Neural cell (in vitro differentiated cells): ENCODE measurements at regions not wholly inside any gene's neighbourhood (a gene's known extent, or its start where the extent isn't known, plus 50 kb on each side); places are given as distances from the start of the nearest gene placed in this dataset.

ENCODE experiments used
- H2AFZ ChIP-seq: fragments of 200-600, 300-800 bp; sonication (generic), shearing (Covaris generic); 2 replicates; pipeline ENCODE4 v1.6.0; 2014; ENCODE audit warnings: low read depth, mild to moderate bottlenecking, antibody characterized with exemption, low read length, moderate library complexity
- H3F3A ChIP-seq: fragments of 200-600 bp; shearing (Covaris generic); 2 replicates; pipeline ENCODE4 v1.6.1; 2016; ENCODE audit warnings: mild to moderate bottlenecking, moderate library complexity, mixed read lengths, antibody characterized with exemption, low read length; ENCODE audit not compliant: insufficient read depth, poor library complexity, severe bottlenecking
- H3K27ac ChIP-seq: fragments of 200-600, 300-800 bp; sonication (generic), shearing (Covaris generic); 2 replicates; pipeline ENCODE4 v1.5.1; 2014; ENCODE audit warnings: mild to moderate bottlenecking, low read length, moderate library complexity
- H3K27me3 ChIP-seq: fragments of 300-800, 200-600 bp; sonication (generic), shearing (Covaris generic); 2 replicates; pipeline ENCODE4 v1.6.0; 2014; ENCODE audit warnings: mild to moderate bottlenecking, low read depth, low read length, moderate library complexity; ENCODE audit not compliant: insufficient read depth
- H3K36me3 ChIP-seq: fragments of 300-800, 200-600 bp; sonication (generic), shearing (Covaris generic); 2 replicates; pipeline ENCODE4 v1.5.1; 2014; ENCODE audit warnings: mild to moderate bottlenecking, antibody characterized with exemption, low read length, moderate library complexity; ENCODE audit not compliant: insufficient read depth
- H3K4me2 ChIP-seq: fragments of 300-800, 200-600 bp; sonication (generic), shearing (Covaris generic); 2 replicates; pipeline ENCODE4 v1.6.0; 2014; ENCODE audit warnings: mild to moderate bottlenecking, low read length
- H3K4me3 ChIP-seq: fragments of 300-800, 200-600 bp; sonication (generic), shearing (Covaris generic); 2 replicates; pipeline ENCODE4 v1.5.1; 2014; ENCODE audit warnings: mild to moderate bottlenecking, low read length, moderate library complexity
- H3K79me2 ChIP-seq: fragments of 200-600 bp; shearing (Covaris generic); replicated peaks from 2 replicates; pipeline ENCODE4 v1.6.0; 2014; ENCODE audit warnings: mild to moderate bottlenecking, low read length, moderate library complexity; ENCODE audit not compliant: insufficient read depth
- H3K9ac ChIP-seq: fragments of 300-800, 200-600 bp; sonication (generic), shearing (Covaris generic); 2 replicates; pipeline ENCODE4 v1.6.1; 2016; ENCODE audit warnings: mild to moderate bottlenecking, low read length, mixed read lengths
- H3K9me2 ChIP-seq: fragments of 200-600 bp; shearing (Covaris generic); 2 replicates; pipeline ENCODE4 v1.6.1; 2016; ENCODE audit warnings: mild to moderate bottlenecking, low read length, mixed read lengths; ENCODE audit not compliant: insufficient read depth
- H3K9me3 ChIP-seq: fragments of 200-600, 300-800 bp; sonication (generic), shearing (Covaris generic); 2 replicates; pipeline ENCODE4 v1.6.1; 2016; ENCODE audit warnings: mild to moderate bottlenecking, mixed run types, low read length, moderate library complexity, mixed read lengths
- H4K20me1 ChIP-seq: fragments of 200-600 bp; shearing (Covaris generic); 2 replicates; pipeline ENCODE4 v1.6.1; 2016; ENCODE audit warnings: mild to moderate bottlenecking, mixed run types; ENCODE audit not compliant: insufficient read depth
- CTCF ChIP-seq: fragments of 450-650 bp; IDR thresholded peaks from 2 replicates; pipeline ENCODE4 v1.5.1; 2014; ENCODE audit warnings: antibody characterized with exemption, mild to moderate bottlenecking, moderate library complexity; ENCODE audit not compliant: poor library complexity, severe bottlenecking
- EP300 ChIP-seq: fragments of 450-650 bp; conservative IDR thresholded peaks from 2 replicates; pipeline ENCODE4 v1.6.1; 2014; ENCODE audit warnings: antibody characterized with exemption, mild to moderate bottlenecking, moderate library complexity; ENCODE audit not compliant: poor library complexity, severe bottlenecking
- EZH2 ChIP-seq: fragments of 200-600, 300-800 bp; shearing (Covaris generic), sonication (generic); IDR thresholded peaks from 2 replicates; pipeline ENCODE4 v1.6.1; 2014; ENCODE audit warnings: antibody characterized with exemption, low read length, borderline replicate concordance, mild to moderate bottlenecking; ENCODE audit not compliant: insufficient read depth, poor library complexity, severe bottlenecking
- MXI1 ChIP-seq: fragments of 450-650 bp; conservative IDR thresholded peaks from 2 replicates; pipeline ENCODE4 v1.6.1; 2014; ENCODE audit warnings: antibody characterized with exemption, mild to moderate bottlenecking; ENCODE audit not compliant: poor library complexity, severe bottlenecking
- POLR2AphosphoS5 ChIP-seq: IDR thresholded peaks from 2 replicates; pipeline ENCODE4 v1.6.1; 2012
- RAD21 ChIP-seq: fragments of 450-650 bp; conservative IDR thresholded peaks from 2 replicates; pipeline ENCODE4 v1.6.1; 2014; ENCODE audit warnings: antibody characterized with exemption, mild to moderate bottlenecking, moderate library complexity
- SMC3 ChIP-seq: fragments of 450-650 bp; conservative IDR thresholded peaks from 2 replicates; pipeline ENCODE4 v1.6.1; 2014; ENCODE audit warnings: antibody characterized with exemption, mild to moderate bottlenecking, moderate library complexity; ENCODE audit not compliant: poor library complexity
- TAF1 ChIP-seq: IDR thresholded peaks from 2 replicates; pipeline ENCODE4 v1.6.1; 2012; ENCODE audit warnings: low read depth
- TF ChIP-seq, protein P1 (sequence below): IDR thresholded peaks from 2 replicates; pipeline ENCODE4 v1.6.1; 2012; ENCODE audit warnings: borderline replicate concordance

GRCh38 chr2:129741623-129742022 lies 237.8 kb upstream of the RAB6C start:
- Histone ChIP-seq H3K27ac (no peak overlapping the region), H3K9ac (no peak overlapping the region), H3K9me2 (no peaks in the 10 kb centered on the region), H2AFZ (no peak overlapping the region), H3K9me3 (no peaks in the 10 kb centered on the region), H3K4me3 (no peak overlapping the region), H3K27me3 (no peaks in the 10 kb centered on the region), H3F3A (no peaks in the 10 kb centered on the region), H4K20me1 (no peaks in the 10 kb centered on the region), H3K79me2 (no peaks in the 10 kb centered on the region), H3K4me2 (no peak overlapping the region), H3K36me3 (no peaks in the 10 kb centered on the region)
- TF ChIP-seq EZH2 (no peak), RAD21 (no peak), TAF1 (no peak), SMC3 (no peak), CTCF (no peak), POLR2AphosphoS5 (no peak), EP300 (no peak), MXI1 (no peak)
- TF ChIP-seq, protein P1, sequence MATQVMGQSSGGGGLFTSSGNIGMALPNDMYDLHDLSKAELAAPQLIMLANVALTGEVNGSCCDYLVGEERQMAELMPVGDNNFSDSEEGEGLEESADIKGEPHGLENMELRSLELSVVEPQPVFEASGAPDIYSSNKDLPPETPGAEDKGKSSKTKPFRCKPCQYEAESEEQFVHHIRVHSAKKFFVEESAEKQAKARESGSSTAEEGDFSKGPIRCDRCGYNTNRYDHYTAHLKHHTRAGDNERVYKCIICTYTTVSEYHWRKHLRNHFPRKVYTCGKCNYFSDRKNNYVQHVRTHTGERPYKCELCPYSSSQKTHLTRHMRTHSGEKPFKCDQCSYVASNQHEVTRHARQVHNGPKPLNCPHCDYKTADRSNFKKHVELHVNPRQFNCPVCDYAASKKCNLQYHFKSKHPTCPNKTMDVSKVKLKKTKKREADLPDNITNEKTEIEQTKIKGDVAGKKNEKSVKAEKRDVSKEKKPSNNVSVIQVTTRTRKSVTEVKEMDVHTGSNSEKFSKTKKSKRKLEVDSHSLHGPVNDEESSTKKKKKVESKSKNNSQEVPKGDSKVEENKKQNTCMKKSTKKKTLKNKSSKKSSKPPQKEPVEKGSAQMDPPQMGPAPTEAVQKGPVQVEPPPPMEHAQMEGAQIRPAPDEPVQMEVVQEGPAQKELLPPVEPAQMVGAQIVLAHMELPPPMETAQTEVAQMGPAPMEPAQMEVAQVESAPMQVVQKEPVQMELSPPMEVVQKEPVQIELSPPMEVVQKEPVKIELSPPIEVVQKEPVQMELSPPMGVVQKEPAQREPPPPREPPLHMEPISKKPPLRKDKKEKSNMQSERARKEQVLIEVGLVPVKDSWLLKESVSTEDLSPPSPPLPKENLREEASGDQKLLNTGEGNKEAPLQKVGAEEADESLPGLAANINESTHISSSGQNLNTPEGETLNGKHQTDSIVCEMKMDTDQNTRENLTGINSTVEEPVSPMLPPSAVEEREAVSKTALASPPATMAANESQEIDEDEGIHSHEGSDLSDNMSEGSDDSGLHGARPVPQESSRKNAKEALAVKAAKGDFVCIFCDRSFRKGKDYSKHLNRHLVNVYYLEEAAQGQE, result no peak

DNA sequence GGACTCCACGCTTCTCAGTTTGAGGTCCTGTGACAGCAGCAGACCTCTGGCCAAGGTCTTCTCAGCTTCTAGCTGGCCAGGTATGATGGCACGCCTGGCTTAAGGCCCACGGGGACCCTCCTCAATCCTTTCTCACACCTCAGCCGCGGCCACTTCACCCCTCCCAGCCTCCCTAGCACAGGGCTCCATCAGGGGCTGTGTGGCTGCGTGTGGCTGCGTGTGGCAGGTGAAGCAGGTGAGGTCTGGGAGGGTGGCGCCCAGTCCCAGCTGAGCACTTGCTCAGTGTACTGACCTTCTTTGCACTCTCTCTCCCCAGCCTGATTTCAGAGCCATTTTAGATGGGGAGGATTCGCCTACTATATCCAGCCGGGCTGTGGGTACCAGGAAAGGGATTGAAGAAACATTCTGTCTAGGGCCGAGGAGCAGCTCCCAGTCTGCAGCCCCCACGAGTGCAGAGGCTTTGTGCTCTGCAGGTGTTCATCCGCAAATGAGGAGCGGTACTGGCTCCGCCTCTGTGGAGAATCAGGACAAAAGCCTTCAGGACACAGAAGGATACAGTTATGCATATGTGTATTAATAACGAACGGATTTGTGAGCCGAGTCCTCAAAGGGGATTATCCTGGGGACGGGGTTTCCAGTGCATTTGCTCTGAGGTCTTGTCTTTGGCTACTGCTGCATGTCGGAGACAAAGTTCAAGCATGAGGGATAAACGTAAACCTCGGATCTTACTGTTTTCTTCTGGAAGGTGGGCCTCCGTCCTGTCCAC lies 236.9 kb upstream of the RAB6C start:
- no peaks in the 10 kb centered on the region for H3K36me3 ChIP-seq
- no peak overlapping the region for H3K4me2 ChIP-seq
- no peak for TF ChIP-seq CTCF
- TF ChIP-seq MXI1, result no peak
- TF ChIP-seq EZH2, result no peak
- H3K9me2 ChIP-seq, result no peaks in the 10 kb centered on the region
- H3F3A ChIP-seq, result no peaks in the 10 kb centered on the region
- H3K4me3 ChIP-seq, result no peak overlapping the region
- no peak overlapping the region for H2AFZ ChIP-seq
- H3K27ac ChIP-seq, result no peak overlapping the region
- no peaks in the 10 kb centered on the region for H3K27me3 ChIP-seq
- no peaks in the 10 kb centered on the region for H3K9me3 ChIP-seq
- no peaks in the 10 kb centered on the region for H3K79me2 ChIP-seq
- no peaks in the 10 kb centered on the region for H4K20me1 ChIP-seq
- H3K9ac ChIP-seq, result no peak overlapping the region
